ENCODE measurements at regions not wholly inside any gene's neighbourhood (a gene's known extent, or its start where the extent isn't known, plus 50 kb on each side); places are given as distances from the start of the nearest gene placed in this dataset.

DNA sequence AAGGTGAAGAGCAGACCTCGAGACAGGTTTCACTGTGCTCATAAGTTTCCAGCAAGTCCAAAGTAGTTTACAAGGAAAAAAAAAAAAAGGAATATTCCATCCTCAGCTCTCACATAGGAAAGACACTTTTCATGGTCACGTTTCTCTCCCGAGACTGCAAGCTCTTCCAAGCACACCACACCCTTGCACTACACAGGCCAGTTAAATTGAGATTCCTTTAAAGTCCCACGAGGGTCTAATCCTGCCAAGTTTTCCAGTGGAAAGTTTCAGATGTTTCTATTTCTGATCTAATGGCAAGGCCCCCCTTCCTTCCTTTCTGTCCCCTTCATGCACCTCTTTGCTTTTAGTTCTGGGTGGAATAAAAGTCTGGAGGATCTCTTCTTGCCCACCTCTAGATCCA is 67.9 kb upstream of the PCDH19 start:
- no peak overlapping the region for H3K4me3 ChIP-seq (ENCODE audit: low read depth, low read length)
- TF ChIP-seq, protein P1, sequence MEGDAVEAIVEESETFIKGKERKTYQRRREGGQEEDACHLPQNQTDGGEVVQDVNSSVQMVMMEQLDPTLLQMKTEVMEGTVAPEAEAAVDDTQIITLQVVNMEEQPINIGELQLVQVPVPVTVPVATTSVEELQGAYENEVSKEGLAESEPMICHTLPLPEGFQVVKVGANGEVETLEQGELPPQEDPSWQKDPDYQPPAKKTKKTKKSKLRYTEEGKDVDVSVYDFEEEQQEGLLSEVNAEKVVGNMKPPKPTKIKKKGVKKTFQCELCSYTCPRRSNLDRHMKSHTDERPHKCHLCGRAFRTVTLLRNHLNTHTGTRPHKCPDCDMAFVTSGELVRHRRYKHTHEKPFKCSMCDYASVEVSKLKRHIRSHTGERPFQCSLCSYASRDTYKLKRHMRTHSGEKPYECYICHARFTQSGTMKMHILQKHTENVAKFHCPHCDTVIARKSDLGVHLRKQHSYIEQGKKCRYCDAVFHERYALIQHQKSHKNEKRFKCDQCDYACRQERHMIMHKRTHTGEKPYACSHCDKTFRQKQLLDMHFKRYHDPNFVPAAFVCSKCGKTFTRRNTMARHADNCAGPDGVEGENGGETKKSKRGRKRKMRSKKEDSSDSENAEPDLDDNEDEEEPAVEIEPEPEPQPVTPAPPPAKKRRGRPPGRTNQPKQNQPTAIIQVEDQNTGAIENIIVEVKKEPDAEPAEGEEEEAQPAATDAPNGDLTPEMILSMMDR (IDR thresholded peaks at IDR 0.05; ENCODE audit: low read depth, low read length, missing control alignments), result no peak
- DNase-seq (ENCODE audit: low read depth), result no peak

DNA sequence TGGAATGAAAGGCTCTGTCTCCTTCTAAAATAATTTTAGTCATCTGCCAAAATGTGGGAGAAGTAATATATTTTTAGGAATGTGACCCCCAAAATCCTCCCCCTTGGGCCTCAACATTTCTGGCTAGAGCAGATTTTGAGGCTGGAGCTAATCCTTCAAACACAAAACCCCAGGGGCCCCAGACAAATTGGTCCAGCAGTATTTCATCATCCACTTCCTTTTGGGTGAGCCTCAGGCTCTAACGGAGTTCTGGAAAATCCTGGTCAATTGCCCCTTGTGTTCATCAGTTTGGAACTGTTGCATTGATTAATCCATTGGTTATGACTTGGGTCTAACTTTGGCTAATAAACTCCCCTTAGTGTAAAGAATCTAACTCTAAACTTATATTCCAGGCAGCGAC is 67.4 kb upstream of the PCDH19 start:
- DNase-seq (ENCODE audit: low read depth), result no peak
- TF ChIP-seq, protein P1 (IDR thresholded peaks at IDR 0.05; ENCODE audit: low read depth, low read length, missing control alignments), result no peak
- no peak overlapping the region for H3K4me3 ChIP-seq (ENCODE audit: low read depth, low read length)

Data from GM12864 (cell line).